HepG2 (cell line): ENCODE measurements at regions not wholly inside any gene's neighbourhood (a gene's known extent, or its start where the extent isn't known, plus 50 kb on each side); places are given as distances from the start of the nearest gene placed in this dataset.

Experiments used
- ASH2L ChIP-seq: fragments of 300-600, 200-600 bp; sonication (generic); IDR thresholded peaks from 2 replicates; pipeline ENCODE4 v1.7.0; 2017; ENCODE audit warnings: low read depth, mild to moderate bottlenecking, moderate library complexity, mixed read lengths, low read length; ENCODE audit not compliant: insufficient read length
- FOXP1 ChIP-seq, 2 experiments: fragments of 450-650 bp in 1 of 2; IDR thresholded peaks; 2 replicates each; pipeline ENCODE4 v1.6.1; 2017 to 2018; ENCODE audit warnings: antibody characterized with exemption in 1 of 2
- HDAC1 ChIP-seq: sonication (generic); formaldehyde crosslinking; IDR thresholded peaks from 2 replicates; pipeline ENCODE4 v1.5.1; 2020; ENCODE audit warnings: mild to moderate bottlenecking, missing genetic modification reagents
- HHEX ChIP-seq: IDR thresholded peaks from 2 replicates; pipeline ENCODE4 v1.6.1; 2016; ENCODE audit warnings: control low read depth
- HOXA9 ChIP-seq: sonication (generic); formaldehyde crosslinking; IDR thresholded peaks from 2 replicates; pipeline ENCODE4 v1.8.1; 2022; ENCODE audit warnings: missing genetic modification reagents, mild to moderate bottlenecking, moderate library complexity, borderline replicate concordance
- TBX2 ChIP-seq: sonication (generic); formaldehyde crosslinking; IDR thresholded peaks from 2 replicates; pipeline ENCODE4 v1.5.0; 2020; ENCODE audit warnings: missing genetic modification reagents, mild to moderate bottlenecking, borderline replicate concordance
- ZBTB8A ChIP-seq: sonication (generic); formaldehyde crosslinking; IDR thresholded peaks from 2 replicates; pipeline ENCODE4 v1.4.0; 2020; ENCODE audit warnings: mild to moderate bottlenecking, low read depth, missing genetic modification reagents, borderline replicate concordance
- ZSCAN29 ChIP-seq: sonication (generic); formaldehyde crosslinking; conservative IDR thresholded peaks from 2 replicates; pipeline ENCODE4 v1.4.0; 2020; ENCODE audit warnings: mild to moderate bottlenecking, missing genetic modification reagents
- TF ChIP-seq, protein P1 (sequence below): sonication (generic); formaldehyde crosslinking; IDR thresholded peaks from 2 replicates; pipeline ENCODE4 v1.4.0; 2020; ENCODE audit warnings: mild to moderate bottlenecking, missing genetic modification reagents
- TF ChIP-seq, protein P2 (sequence below): sonication (generic); formaldehyde crosslinking; IDR thresholded peaks from 2 replicates; pipeline ENCODE4 v1.8.0; 2022; ENCODE audit warnings: missing genetic modification reagents, low read depth, mild to moderate bottlenecking, borderline replicate concordance
- TF ChIP-seq, protein P3 (sequence below): sonication (generic); formaldehyde crosslinking; IDR thresholded peaks from 2 replicates; pipeline ENCODE4 v1.5.1; 2020; ENCODE audit warnings: mild to moderate bottlenecking, missing genetic modification reagents, borderline replicate concordance
- TF ChIP-seq, protein P4 (sequence below), 2 experiments: IDR thresholded peaks; 2 replicates each; pipeline ENCODE4 v1.6.1; 2011 to 2012; ENCODE audit warnings: low read length in 2 of 2, borderline replicate concordance in 1 of 2, low read depth in 1 of 2, mild to moderate bottlenecking in 1 of 2, moderate library complexity in 1 of 2

DNA sequence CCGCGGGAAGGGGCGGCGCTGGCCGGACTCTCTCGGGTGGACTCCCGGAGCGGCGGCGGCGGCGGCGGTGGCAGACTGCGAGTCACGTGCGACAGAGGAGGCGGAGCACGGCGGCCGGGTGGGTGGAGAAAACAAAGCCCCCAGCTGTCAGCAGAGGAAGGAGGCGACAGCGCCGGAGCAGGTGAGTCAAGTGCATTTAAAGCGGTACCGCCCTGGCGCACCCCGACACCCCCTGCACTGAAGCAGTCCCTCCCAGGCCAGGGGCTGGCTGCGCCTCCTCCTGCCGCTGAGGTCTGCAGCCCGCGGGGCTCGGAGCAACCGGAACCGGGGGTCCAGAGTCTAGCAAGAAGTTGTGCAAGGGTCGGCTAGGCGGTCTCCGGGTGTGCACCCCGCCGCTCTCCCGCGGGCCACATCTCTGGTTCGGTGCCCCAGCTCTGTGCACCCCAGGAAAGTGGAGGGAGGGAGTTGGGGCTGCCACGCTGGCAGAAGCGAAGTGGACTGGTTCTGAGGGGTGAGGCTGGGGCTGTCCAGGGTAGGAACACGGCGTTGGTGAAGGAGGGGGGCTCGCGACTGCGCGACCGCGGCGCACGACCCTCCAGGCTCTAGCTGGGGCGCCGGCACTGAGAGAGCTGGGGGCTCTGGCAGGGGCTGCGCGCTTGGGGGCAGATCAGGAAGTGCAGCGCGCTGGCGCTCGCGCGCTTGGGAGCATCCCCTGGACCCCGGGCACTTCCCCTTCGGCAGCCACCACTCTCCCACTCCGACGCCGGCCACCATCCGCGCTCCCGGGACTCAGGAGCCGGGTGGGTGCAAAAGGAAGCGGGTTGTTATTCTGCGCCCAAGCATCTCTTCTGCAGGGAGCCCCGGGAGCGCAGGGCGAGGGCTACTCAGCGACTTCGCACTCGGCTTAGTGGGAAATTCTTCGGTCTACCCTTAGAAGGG lies 64.0 kb upstream of the MAPRE2 start (continued):
- TF ChIP-seq, protein P1, sequence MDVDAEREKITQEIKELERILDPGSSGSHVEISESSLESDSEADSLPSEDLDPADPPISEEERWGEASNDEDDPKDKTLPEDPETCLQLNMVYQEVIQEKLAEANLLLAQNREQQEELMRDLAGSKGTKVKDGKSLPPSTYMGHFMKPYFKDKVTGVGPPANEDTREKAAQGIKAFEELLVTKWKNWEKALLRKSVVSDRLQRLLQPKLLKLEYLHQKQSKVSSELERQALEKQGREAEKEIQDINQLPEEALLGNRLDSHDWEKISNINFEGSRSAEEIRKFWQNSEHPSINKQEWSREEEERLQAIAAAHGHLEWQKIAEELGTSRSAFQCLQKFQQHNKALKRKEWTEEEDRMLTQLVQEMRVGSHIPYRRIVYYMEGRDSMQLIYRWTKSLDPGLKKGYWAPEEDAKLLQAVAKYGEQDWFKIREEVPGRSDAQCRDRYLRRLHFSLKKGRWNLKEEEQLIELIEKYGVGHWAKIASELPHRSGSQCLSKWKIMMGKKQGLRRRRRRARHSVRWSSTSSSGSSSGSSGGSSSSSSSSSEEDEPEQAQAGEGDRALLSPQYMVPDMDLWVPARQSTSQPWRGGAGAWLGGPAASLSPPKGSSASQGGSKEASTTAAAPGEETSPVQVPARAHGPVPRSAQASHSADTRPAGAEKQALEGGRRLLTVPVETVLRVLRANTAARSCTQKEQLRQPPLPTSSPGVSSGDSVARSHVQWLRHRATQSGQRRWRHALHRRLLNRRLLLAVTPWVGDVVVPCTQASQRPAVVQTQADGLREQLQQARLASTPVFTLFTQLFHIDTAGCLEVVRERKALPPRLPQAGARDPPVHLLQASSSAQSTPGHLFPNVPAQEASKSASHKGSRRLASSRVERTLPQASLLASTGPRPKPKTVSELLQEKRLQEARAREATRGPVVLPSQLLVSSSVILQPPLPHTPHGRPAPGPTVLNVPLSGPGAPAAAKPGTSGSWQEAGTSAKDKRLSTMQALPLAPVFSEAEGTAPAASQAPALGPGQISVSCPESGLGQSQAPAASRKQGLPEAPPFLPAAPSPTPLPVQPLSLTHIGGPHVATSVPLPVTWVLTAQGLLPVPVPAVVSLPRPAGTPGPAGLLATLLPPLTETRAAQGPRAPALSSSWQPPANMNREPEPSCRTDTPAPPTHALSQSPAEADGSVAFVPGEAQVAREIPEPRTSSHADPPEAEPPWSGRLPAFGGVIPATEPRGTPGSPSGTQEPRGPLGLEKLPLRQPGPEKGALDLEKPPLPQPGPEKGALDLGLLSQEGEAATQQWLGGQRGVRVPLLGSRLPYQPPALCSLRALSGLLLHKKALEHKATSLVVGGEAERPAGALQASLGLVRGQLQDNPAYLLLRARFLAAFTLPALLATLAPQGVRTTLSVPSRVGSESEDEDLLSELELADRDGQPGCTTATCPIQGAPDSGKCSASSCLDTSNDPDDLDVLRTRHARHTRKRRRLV (CRISPR knock-in tag): no peak
- TF ChIP-seq ZBTB8A (CRISPR knock-in tag) (no peak), TBX2 (peak; percentile 77), ZSCAN29 (CRISPR knock-in tag) (no peak), FOXP1 (IDR thresholded peaks at IDR 0.05) (no peak), FOXP1 (CRISPR knock-in tag; IDR thresholded peaks at IDR 0.05) (0 out of 2 replicates have a peak, but pooled peaks have one; percentile 13), ASH2L (peak; percentile 79), HOXA9 (no peak), HHEX (CRISPR knock-in tag) (no peak), HDAC1 (CRISPR knock-in tag) (peak; percentile 85)
- TF ChIP-seq, protein P2, sequence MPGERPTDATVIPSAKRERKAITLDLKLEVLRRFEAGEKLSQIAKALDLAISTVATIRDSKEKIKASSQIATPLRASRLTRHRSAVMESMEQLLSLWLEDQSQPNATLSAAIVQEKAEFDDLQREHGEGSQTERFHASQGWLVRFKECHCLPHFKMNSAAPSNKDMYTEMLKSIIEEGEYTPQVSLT (CRISPR knock-in tag): no peak
- TF ChIP-seq, protein P3, sequence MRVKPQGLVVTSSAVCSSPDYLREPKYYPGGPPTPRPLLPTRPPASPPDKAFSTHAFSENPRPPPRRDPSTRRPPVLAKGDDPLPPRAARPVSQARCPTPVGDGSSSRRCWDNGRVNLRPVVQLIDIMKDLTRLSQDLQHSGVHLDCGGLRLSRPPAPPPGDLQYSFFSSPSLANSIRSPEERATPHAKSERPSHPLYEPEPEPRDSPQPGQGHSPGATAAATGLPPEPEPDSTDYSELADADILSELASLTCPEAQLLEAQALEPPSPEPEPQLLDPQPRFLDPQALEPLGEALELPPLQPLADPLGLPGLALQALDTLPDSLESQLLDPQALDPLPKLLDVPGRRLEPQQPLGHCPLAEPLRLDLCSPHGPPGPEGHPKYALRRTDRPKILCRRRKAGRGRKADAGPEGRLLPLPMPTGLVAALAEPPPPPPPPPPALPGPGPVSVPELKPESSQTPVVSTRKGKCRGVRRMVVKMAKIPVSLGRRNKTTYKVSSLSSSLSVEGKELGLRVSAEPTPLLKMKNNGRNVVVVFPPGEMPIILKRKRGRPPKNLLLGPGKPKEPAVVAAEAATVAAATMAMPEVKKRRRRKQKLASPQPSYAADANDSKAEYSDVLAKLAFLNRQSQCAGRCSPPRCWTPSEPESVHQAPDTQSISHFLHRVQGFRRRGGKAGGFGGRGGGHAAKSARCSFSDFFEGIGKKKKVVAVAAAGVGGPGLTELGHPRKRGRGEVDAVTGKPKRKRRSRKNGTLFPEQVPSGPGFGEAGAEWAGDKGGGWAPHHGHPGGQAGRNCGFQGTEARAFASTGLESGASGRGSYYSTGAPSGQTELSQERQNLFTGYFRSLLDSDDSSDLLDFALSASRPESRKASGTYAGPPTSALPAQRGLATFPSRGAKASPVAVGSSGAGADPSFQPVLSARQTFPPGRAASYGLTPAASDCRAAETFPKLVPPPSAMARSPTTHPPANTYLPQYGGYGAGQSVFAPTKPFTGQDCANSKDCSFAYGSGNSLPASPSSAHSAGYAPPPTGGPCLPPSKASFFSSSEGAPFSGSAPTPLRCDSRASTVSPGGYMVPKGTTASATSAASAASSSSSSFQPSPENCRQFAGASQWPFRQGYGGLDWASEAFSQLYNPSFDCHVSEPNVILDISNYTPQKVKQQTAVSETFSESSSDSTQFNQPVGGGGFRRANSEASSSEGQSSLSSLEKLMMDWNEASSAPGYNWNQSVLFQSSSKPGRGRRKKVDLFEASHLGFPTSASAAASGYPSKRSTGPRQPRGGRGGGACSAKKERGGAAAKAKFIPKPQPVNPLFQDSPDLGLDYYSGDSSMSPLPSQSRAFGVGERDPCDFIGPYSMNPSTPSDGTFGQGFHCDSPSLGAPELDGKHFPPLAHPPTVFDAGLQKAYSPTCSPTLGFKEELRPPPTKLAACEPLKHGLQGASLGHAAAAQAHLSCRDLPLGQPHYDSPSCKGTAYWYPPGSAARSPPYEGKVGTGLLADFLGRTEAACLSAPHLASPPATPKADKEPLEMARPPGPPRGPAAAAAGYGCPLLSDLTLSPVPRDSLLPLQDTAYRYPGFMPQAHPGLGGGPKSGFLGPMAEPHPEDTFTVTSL (CRISPR knock-in tag): peak; percentile 65
- TF ChIP-seq, protein P4, sequence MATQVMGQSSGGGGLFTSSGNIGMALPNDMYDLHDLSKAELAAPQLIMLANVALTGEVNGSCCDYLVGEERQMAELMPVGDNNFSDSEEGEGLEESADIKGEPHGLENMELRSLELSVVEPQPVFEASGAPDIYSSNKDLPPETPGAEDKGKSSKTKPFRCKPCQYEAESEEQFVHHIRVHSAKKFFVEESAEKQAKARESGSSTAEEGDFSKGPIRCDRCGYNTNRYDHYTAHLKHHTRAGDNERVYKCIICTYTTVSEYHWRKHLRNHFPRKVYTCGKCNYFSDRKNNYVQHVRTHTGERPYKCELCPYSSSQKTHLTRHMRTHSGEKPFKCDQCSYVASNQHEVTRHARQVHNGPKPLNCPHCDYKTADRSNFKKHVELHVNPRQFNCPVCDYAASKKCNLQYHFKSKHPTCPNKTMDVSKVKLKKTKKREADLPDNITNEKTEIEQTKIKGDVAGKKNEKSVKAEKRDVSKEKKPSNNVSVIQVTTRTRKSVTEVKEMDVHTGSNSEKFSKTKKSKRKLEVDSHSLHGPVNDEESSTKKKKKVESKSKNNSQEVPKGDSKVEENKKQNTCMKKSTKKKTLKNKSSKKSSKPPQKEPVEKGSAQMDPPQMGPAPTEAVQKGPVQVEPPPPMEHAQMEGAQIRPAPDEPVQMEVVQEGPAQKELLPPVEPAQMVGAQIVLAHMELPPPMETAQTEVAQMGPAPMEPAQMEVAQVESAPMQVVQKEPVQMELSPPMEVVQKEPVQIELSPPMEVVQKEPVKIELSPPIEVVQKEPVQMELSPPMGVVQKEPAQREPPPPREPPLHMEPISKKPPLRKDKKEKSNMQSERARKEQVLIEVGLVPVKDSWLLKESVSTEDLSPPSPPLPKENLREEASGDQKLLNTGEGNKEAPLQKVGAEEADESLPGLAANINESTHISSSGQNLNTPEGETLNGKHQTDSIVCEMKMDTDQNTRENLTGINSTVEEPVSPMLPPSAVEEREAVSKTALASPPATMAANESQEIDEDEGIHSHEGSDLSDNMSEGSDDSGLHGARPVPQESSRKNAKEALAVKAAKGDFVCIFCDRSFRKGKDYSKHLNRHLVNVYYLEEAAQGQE (IDR thresholded peaks at IDR 0.05; ENCODE audit: borderline replicate concordance in 1 of 2, low read depth in 1 of 2, low read length in 2 of 2): no peak
